Right renal pelvis (tissue), 4 donors: ENCODE measurements at regions not wholly inside any gene's neighbourhood (a gene's known extent, or its start where the extent isn't known, plus 50 kb on each side); places are given as distances from the start of the nearest gene placed in this dataset.

ENCODE experiments used
- DNase-seq, 4 donors: peaks; one replicate each; pipeline ENCODE4 v3.0.0-alpha.2; 2013; ENCODE audit warnings: low read depth in 4 of 4, low spot score in 3 of 4, missing footprints in 1 of 4

DNA sequence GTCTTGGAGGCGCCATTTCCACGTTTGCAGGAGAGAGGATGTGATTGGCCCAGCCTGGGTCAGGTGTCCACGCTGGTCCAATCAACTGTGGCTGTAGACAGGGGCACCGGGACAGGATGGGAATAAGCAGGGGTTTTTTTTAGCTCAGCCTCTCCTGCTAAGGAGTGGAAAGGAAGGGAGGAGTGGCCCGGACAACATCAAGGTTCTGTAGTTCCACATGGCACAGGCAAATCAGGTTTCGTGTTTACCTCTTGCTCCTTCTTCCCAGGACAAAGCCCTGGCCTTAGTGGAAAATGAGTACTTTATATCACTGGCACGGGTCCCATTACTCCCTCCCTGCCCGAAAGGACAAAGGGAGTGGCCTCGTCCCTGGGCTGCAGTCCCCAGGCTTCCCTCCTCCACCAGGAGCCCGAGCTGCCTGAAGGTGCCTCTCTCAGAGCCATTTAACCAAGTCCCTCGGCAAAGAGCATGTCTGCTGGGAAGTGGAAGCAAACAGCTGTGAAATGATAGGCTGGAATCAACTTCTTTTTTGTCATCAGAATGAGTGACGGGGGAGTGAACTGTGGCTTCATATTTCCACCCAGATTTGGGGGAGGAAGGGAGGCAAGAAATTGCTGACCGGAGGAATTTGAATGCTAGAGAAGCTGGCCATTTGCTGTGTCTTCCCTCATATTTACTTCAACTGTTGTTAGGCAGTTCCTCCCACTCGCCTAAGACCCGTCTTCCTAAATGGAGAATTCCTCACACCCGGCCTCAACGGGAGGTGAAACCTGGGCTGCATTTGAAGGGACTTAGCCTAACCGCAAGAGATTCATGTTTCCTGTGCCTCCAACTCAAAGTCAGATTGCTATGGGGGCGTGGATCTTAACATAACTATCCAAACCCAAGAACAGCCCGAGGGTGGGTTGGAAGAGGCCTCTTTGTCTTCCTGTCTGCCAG is 84.9 kb upstream of the SLC44A3 start:
- peak; percentile 37 to 65 (median 58) for DNase-seq

- no peak for DNase-seq
These were observed 88.3 kb upstream of the SLC44A3 start for GRCh38 chr1:94731891-94732290.

- no peak for DNase-seq
These were observed 89.7 kb upstream of the SLC44A3 start for GRCh38 chr1:94730450-94730849.

- DNase-seq = no peak
These were observed 90.9 kb upstream of the SLC44A3 start for GRCh38 chr1:94729267-94729666.

- no peak for DNase-seq
These were observed 92.1 kb upstream of the SLC44A3 start for GRCh38 chr1:94727846-94728715.

- DNase-seq = no peak
These were observed 93.0 kb upstream of the SLC44A3 start for GRCh38 chr1:94726981-94727685.

GRCh38 chr1:94725566-94725965 is 94.6 kb upstream of the SLC44A3 start:
- no peak for DNase-seq

DNA sequence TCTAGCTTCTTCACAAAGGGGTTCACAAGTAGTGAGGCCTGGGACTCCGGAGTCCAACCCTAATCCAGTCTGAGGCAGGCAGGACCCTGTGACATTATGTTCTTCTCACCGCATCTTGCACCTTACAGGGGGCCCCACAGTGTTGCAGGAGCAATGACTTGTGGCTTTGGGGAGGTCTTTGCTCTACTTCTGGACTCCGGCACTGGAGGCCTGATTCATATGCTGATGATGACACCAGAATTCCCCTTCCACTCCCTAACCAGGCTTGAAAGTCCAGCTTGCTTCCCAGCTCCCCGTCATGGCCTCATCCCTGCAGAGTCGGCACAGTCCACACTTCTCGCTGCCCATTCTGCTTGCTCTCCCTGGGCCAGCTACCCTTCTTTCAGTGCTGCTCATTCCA is 96.3 kb upstream of the SLC44A3 start:
- DNase-seq = no peak

DNA sequence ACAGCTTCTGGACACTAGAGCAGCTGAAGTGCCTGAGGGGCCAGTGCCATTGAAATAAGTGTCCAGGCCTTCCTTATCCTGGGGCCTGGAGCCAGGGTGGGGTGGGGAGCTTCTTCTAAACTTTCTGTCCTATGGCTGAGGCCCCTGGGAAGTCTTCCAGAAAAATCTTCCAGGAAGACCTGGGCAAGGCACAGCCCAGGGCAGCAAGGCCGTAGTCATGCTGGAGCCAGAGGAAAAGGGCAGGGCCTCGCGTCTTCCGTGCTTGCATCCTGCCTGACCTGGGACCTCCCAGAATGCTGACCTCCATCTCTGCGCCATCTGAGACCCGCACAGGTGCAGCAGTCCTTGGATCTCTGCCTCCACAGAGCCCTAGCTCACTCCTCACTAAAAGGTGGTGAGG is 96.7 kb upstream of the SLC44A3 start:
- no peak for DNase-seq

DNA sequence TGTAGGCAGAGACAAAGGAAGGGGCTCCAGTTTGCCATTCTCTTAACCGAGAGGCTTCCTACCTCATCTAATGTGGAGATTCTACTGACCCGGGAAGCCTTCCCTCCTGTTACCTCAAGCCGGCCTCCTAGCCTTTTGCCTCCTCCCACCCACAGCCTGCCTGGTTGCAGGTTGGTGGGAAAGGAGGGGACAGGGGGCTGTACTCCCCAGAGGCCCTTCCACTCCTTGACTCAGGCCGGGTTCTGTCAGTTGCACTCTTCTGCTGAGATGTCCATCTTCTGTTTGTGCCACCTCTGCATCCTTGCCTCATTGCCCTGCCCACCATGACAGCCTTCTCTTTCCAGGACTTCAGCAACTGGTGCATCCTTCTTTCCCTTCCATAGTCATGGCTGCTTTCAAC is 98.0 kb upstream of the SLC44A3 start:
- no peak for DNase-seq

DNA sequence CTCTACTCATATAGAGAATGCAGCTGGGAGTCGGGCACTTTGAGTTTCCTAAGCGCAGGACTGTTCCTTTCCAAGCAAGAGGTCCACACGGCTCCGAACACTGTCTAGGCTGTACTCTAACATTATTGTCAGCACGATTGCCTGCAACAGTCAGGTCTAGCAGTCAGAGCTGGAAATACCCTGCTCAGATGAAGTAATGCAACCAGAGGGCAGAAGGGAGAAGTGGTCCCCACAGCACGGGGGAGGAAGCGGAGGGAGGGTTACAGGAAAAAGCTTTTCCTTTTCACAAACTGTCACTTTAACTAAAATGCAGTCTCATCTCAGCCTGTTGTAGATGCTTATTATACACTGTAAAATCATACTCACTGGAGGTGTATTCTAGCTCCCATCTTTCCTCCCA is 98.9 kb upstream of the SLC44A3 start:
- no peak for DNase-seq

GRCh38 chr1:94719926-94720793 is 100.0 kb upstream of the SLC44A3 start:
- no peak for DNase-seq

GRCh38 chr1:94716965-94717364 is 103.2 kb upstream of the SLC44A3 start:
- no peak for DNase-seq

GRCh38 chr1:94715321-94715720 is 104.8 kb upstream of the SLC44A3 start:
- no peak for DNase-seq

DNA sequence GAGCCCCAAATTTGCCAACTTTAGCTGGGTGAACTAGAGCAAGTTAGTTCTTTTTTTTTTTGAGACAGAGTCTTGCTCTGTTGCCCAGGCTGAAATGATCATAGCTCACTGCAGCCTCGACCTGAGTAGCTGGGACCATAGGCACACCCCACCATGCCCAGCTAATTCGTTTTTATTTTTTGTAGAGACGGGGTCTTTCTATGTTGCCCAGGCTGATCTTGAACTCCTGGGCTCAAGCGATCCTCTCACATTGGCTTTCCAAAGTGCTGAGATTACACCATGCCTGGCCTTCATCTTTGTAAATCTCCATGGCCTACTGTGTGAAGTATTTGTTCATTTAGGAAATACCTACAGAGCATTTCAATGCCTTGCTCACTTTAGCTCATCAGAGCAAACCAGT is 105.6 kb upstream of the SLC44A3 start:
- no peak for DNase-seq

GRCh38 chr1:94714152-94714551 is 106.0 kb upstream of the SLC44A3 start:
- DNase-seq = no peak

DNA sequence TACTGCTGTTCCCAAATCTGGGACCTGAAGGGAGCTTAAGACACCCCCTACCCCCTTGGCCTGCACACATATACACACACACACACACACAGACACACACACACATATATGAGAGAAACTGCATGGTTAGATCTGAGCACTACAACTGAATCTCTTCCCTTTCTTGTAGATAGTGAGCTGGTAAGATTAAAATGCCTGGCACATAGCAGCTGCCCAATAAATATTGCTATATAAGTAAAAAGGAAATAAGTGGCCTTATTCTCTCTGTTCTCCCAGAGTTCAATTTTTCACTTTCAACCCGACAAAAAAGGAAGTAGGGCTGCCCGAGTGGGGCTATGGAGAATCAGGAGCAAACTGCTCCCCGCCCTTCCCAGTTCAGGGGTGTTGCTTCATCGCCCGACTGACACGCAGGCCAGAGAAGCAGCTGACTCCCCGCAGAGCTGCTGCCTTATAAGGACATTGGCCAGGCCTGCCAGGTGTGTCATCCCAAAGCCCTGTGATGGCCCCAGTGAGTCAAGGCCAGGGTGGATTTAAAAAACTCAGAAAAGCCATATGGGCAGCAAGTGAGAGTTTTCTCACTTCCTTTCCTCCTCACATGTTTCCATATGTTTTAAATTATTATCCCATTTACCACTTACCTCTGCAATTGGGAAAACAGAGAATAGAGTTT is 106.5 kb upstream of the SLC44A3 start:
- DNase-seq = no peak

GRCh38 chr1:94709891-94710581 is 110.1 kb upstream of the SLC44A3 start:
- DNase-seq = no peak

DNA sequence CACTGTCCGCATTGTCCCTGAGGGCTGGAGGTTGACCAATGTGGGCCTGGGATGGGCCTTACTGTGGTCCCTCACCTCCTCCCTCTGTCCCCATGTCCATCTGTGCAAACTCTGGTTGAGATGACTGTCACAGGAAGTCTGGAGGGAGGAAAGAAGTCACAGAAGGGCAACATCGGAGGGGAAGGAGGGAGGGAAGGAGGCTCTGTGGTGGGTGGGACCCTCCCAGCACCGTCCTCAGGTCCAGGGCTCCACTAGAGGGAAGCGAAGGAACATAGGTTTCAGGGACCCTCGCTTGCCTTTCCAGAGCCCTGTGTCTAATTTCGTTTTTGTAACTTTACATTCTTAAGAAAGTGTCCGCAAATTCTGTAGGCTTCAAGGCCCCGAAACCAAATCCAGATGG is 111.3 kb upstream of the SLC44A3 start:
- no peak for DNase-seq
